ENCODE measurements at regions not wholly inside any gene's neighbourhood (a gene's known extent, or its start where the extent isn't known, plus 50 kb on each side); places are given as distances from the start of the nearest gene placed in this dataset.

GRCh38 chr10:4590807-4591206 is 235.2 kb upstream of the AKR1E2 start:
- TF ChIP-seq, protein P1, sequence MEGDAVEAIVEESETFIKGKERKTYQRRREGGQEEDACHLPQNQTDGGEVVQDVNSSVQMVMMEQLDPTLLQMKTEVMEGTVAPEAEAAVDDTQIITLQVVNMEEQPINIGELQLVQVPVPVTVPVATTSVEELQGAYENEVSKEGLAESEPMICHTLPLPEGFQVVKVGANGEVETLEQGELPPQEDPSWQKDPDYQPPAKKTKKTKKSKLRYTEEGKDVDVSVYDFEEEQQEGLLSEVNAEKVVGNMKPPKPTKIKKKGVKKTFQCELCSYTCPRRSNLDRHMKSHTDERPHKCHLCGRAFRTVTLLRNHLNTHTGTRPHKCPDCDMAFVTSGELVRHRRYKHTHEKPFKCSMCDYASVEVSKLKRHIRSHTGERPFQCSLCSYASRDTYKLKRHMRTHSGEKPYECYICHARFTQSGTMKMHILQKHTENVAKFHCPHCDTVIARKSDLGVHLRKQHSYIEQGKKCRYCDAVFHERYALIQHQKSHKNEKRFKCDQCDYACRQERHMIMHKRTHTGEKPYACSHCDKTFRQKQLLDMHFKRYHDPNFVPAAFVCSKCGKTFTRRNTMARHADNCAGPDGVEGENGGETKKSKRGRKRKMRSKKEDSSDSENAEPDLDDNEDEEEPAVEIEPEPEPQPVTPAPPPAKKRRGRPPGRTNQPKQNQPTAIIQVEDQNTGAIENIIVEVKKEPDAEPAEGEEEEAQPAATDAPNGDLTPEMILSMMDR (IDR thresholded peaks at IDR 0.05), result no peak
- no peak for TF ChIP-seq POLR2A (IDR thresholded peaks at IDR 0.05)

Data from testis (tissue), 2 donors.